ENCODE measurements at regions not wholly inside any gene's neighbourhood (a gene's known extent, or its start where the extent isn't known, plus 50 kb on each side); places are given as distances from the start of the nearest gene placed in this dataset.

- no peak overlapping the region for H3K4me3 ChIP-seq (ENCODE audit: low read depth, low read length)
- TF ChIP-seq, protein P1, sequence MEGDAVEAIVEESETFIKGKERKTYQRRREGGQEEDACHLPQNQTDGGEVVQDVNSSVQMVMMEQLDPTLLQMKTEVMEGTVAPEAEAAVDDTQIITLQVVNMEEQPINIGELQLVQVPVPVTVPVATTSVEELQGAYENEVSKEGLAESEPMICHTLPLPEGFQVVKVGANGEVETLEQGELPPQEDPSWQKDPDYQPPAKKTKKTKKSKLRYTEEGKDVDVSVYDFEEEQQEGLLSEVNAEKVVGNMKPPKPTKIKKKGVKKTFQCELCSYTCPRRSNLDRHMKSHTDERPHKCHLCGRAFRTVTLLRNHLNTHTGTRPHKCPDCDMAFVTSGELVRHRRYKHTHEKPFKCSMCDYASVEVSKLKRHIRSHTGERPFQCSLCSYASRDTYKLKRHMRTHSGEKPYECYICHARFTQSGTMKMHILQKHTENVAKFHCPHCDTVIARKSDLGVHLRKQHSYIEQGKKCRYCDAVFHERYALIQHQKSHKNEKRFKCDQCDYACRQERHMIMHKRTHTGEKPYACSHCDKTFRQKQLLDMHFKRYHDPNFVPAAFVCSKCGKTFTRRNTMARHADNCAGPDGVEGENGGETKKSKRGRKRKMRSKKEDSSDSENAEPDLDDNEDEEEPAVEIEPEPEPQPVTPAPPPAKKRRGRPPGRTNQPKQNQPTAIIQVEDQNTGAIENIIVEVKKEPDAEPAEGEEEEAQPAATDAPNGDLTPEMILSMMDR (conservative IDR thresholded peaks at IDR 0.05; ENCODE audit: low read depth, low read length) = no peak
- DNase-seq (ENCODE audit: low read depth) = no peak
Measured at GRCh38 chr1:106659490-106660244, 396.8 kb upstream of the PRMT6 start.

DNA sequence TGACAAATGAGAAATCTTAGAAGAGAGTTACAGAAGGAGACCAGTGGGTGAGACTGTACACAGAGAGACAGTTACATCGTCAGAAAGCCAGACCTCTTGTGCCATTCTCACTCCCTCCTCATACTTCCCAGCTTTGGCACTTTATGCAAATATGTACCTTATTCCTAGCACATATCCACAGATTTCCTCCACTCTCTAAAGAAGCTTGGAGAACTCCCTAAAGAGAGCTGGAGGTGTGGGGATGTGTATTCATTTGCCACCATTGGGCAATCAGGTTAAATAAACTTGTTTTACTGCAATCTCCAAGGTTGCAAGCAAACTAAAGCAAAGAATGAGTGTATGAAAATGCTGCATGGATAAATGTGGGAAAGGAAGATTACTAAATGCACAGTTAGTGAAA is 380.9 kb upstream of the PRMT6 start:
- TF ChIP-seq, protein P1 (conservative IDR thresholded peaks at IDR 0.05; ENCODE audit: low read depth, low read length) = no peak
- no peak overlapping the region for H3K4me3 ChIP-seq (ENCODE audit: low read depth, low read length)
- DNase-seq (ENCODE audit: low read depth) = no peak

DNA sequence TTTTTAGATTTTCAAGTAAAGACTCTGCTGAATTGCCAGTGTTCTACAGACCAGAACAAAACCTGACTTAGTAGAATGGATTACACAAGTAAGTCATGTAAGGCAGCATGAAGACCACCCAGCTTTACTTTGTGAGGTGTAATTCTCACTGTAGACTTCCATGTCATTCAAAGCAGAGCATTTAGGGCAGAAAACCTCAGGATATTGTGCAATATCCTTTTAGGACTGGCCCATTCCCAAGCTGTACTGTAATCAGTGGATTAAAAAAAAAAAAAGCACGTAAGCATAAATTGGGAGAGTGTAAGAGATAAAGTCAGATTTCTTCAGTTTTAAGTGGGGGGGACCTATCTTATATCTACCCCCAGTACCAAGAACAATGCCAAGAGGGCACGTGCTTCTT is 380.5 kb upstream of the PRMT6 start:
- DNase-seq (ENCODE audit: low read depth) = peak; percentile 55
- TF ChIP-seq, protein P1 (conservative IDR thresholded peaks at IDR 0.05; ENCODE audit: low read depth, low read length) = no peak
- H3K4me3 ChIP-seq (ENCODE audit: low read depth, low read length) = no peak overlapping the region

GRCh38 chr1:106677181-106677580 is 379.3 kb upstream of the PRMT6 start:
- TF ChIP-seq, protein P1 (conservative IDR thresholded peaks at IDR 0.05; ENCODE audit: low read depth, low read length) = no peak
- DNase-seq (ENCODE audit: low read depth) = no peak
- H3K4me3 ChIP-seq (ENCODE audit: low read depth, low read length) = no peak overlapping the region

- no peak overlapping the region for H3K4me3 ChIP-seq (ENCODE audit: low read depth, low read length)
- TF ChIP-seq, protein P1 (conservative IDR thresholded peaks at IDR 0.05; ENCODE audit: low read depth, low read length) = no peak
- no peak for DNase-seq (ENCODE audit: low read depth)
Measured at GRCh38 chr1:106677721-106678120, 378.8 kb upstream of the PRMT6 start.

DNA sequence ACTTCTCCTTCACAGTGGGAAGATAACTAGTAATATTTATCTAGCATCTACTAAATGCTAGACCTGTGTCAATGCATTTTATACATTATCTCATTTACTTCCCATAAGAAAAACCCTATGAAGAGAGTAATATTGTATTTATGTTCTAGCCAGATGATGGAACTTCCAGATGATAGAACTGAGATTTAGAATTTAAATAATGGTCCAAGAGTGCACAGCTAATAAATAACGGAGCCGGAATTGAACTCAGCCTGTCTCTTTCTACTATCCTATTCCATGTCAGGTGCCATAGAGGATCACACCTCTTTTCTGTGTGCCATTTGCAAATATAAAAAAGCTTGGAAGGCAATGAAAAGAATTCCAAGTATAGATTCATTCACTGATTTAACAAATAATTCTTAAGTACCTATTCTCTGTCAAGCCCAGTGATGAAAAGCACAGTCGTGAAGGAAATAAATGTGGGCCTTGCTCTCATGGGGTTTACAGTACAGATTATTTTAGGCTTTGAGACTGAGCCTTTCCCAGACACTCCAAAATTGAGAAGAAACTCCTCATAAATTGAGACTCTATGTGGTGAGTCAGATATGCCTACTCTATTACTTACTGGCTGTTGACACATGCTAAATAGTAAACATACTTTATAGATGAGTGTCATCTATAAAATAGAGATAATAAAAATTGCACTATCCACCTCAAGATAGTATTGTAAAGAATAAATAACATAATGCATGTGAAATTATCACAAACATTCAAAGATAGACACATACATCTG is 378.0 kb upstream of the PRMT6 start:
- TF ChIP-seq, protein P1 (conservative IDR thresholded peaks at IDR 0.05; ENCODE audit: low read depth, low read length) = no peak
- H3K4me3 ChIP-seq (ENCODE audit: low read depth, low read length) = no peak overlapping the region
- DNase-seq (ENCODE audit: low read depth) = no peak

All from choroid plexus epithelial cell (primary cell).